C4-2B (cell line): ENCODE measurements at regions not wholly inside any gene's neighbourhood (a gene's known extent, or its start where the extent isn't known, plus 50 kb on each side); places are given as distances from the start of the nearest gene placed in this dataset.

Experiments
- ZFX ChIP-seq: fragments of 450-650 bp; IDR thresholded peaks from 2 replicates; pipeline ENCODE4 v1.6.1; 2017
- TF ChIP-seq, protein P1 (sequence below): fragments of 450-650 bp; conservative IDR thresholded peaks from 2 replicates; pipeline ENCODE4 v1.5.1; 2017; ENCODE audit warnings: mild to moderate bottlenecking

GRCh38 chr22:25493794-25494193 lies 70.7 kb upstream of the GRK3 start:
- TF ChIP-seq, protein P1, sequence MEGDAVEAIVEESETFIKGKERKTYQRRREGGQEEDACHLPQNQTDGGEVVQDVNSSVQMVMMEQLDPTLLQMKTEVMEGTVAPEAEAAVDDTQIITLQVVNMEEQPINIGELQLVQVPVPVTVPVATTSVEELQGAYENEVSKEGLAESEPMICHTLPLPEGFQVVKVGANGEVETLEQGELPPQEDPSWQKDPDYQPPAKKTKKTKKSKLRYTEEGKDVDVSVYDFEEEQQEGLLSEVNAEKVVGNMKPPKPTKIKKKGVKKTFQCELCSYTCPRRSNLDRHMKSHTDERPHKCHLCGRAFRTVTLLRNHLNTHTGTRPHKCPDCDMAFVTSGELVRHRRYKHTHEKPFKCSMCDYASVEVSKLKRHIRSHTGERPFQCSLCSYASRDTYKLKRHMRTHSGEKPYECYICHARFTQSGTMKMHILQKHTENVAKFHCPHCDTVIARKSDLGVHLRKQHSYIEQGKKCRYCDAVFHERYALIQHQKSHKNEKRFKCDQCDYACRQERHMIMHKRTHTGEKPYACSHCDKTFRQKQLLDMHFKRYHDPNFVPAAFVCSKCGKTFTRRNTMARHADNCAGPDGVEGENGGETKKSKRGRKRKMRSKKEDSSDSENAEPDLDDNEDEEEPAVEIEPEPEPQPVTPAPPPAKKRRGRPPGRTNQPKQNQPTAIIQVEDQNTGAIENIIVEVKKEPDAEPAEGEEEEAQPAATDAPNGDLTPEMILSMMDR = no peak
- no peak for TF ChIP-seq ZFX
